ENCODE measurements at regions not wholly inside any gene's neighbourhood (a gene's known extent, or its start where the extent isn't known, plus 50 kb on each side); places are given as distances from the start of the nearest gene placed in this dataset.

DNA sequence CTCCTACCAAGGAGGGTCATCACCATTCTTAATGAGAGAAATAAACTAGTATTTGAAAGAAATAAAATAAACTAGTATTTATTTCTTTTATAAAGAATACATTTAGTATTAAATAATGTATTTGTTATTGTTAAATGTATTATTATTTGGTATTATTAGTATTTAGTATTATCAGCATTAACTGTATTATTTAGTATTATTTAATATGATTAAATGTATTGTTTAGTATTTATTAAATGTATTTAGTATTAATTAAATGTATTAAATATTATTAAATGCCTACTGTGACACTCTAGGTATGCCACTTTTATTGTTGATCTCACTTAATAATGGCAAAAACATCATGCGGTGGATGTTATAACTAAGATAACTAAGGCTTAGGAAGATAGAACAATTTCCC, 353.6 kb upstream of the MAP2 start:
- Histone ChIP-seq H3K27me3 (ENCODE audit: control insufficient read depth in 2 of 2, insufficient read depth in 2 of 2, low read length in 2 of 2) (no peaks in the 10 kb centered on the region), H3K9me3 (ENCODE audit: control insufficient read depth in 2 of 2, low read length in 2 of 2) (no peaks in the 10 kb centered on the region), H3K4me1 (ENCODE audit: control insufficient read depth in 2 of 2, insufficient read depth in 2 of 2, low read length in 2 of 2) (no peaks in the 10 kb centered on the region), H3K27ac (ENCODE audit: low read depth in 2 of 2, low read length in 2 of 2) (no peak overlapping the region), H3K36me3 (ENCODE audit: control insufficient read depth in 2 of 2, insufficient read depth in 2 of 2, low read length in 2 of 2) (no peaks in the 10 kb centered on the region), H3K9ac (ENCODE audit: low read depth in 1 of 2, low read length in 2 of 2) (no peak overlapping the region), H3K4me3 (ENCODE audit: low read length in 2 of 2) (no peak overlapping the region)

GRCh38 chr2:209073151-209073550, 350.7 kb upstream of the MAP2 start:
- Histone ChIP-seq H3K27me3 (ENCODE audit: control insufficient read depth in 2 of 2, insufficient read depth in 2 of 2, low read length in 2 of 2) (no peaks in the 10 kb centered on the region), H3K9me3 (ENCODE audit: control insufficient read depth in 2 of 2, low read length in 2 of 2) (no peaks in the 10 kb centered on the region), H3K36me3 (ENCODE audit: control insufficient read depth in 2 of 2, insufficient read depth in 2 of 2, low read length in 2 of 2) (no peaks in the 10 kb centered on the region), H3K4me1 (ENCODE audit: control insufficient read depth in 2 of 2, insufficient read depth in 2 of 2, low read length in 2 of 2) (no peaks in the 10 kb centered on the region), H3K4me3 (ENCODE audit: low read length in 2 of 2) (no peak overlapping the region), H3K9ac (ENCODE audit: low read depth in 1 of 2, low read length in 2 of 2) (no peak overlapping the region), H3K27ac (ENCODE audit: low read depth in 2 of 2, low read length in 2 of 2) (no peak overlapping the region)

DNA sequence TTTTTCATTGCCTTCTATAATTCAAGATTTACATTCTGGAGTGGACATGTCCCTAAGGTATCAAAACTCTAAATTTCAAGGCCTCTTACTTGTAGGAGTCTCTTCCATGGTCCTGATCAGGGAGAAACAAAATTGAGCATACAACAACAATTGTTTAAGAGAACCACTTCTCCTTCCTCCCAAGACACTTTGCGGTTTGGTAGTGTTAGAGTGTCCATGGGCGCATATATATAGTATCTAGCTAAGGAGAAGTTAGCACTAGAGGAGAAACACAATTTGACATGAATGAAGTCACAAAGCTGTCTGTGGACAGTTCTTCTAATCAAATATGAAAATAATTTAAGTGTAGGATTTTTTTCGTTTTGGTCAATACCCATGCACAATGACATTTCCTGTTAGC, 349.1 kb upstream of the MAP2 start:
- Histone ChIP-seq H3K9ac (ENCODE audit: low read depth in 1 of 2, low read length in 2 of 2) (no peak overlapping the region), H3K9me3 (ENCODE audit: control insufficient read depth in 2 of 2, low read length in 2 of 2) (no peaks in the 10 kb centered on the region), H3K27me3 (ENCODE audit: control insufficient read depth in 2 of 2, insufficient read depth in 2 of 2, low read length in 2 of 2) (no peaks in the 10 kb centered on the region), H3K4me1 (ENCODE audit: control insufficient read depth in 2 of 2, insufficient read depth in 2 of 2, low read length in 2 of 2) (no peaks in the 10 kb centered on the region), H3K27ac (ENCODE audit: low read depth in 2 of 2, low read length in 2 of 2) (no peak overlapping the region), H3K36me3 (ENCODE audit: control insufficient read depth in 2 of 2, insufficient read depth in 2 of 2, low read length in 2 of 2) (no peaks in the 10 kb centered on the region), H3K4me3 (ENCODE audit: low read length in 2 of 2) (no peak overlapping the region)

GRCh38 chr2:209076151-209076550, 347.7 kb upstream of the MAP2 start:
- H3K27me3 ChIP-seq (ENCODE audit: control insufficient read depth in 2 of 2, insufficient read depth in 2 of 2, low read length in 2 of 2), result no peaks in the 10 kb centered on the region
- no peaks in the 10 kb centered on the region for H3K36me3 ChIP-seq (ENCODE audit: control insufficient read depth in 2 of 2, insufficient read depth in 2 of 2, low read length in 2 of 2)
- no peak overlapping the region for H3K9ac ChIP-seq (ENCODE audit: low read depth in 1 of 2, low read length in 2 of 2)
- no peak overlapping the region for H3K4me3 ChIP-seq (ENCODE audit: low read length in 2 of 2)
- H3K27ac ChIP-seq (ENCODE audit: low read depth in 2 of 2, low read length in 2 of 2), result no peak overlapping the region
- no peaks in the 10 kb centered on the region for H3K4me1 ChIP-seq (ENCODE audit: control insufficient read depth in 2 of 2, insufficient read depth in 2 of 2, low read length in 2 of 2)
- no peaks in the 10 kb centered on the region for H3K9me3 ChIP-seq (ENCODE audit: control insufficient read depth in 2 of 2, low read length in 2 of 2)

DNA sequence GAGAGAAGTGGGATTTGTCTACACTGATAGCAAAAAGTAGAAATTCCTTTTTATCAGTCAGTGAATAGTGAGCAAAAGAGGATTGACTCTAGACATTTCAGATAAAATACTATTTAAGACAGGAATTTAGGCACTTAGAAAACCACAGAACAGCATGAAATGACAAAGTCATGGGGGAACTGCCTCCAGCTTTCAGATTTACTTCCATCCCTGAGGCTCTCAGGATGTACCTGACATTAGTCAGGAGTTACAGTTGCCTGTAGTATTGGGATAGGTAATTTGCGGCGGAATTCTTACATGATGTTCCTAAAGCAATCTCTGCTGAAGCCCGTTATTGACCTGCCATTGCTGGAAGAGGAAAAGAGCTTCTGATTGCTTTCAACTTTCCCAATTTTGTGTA, 337.1 kb upstream of the MAP2 start:
- Histone ChIP-seq H3K4me1 (ENCODE audit: control insufficient read depth in 2 of 2, insufficient read depth in 2 of 2, low read length in 2 of 2) (no peaks in the 10 kb centered on the region), H3K9ac (ENCODE audit: low read depth in 1 of 2, low read length in 2 of 2) (no peak overlapping the region), H3K27me3 (ENCODE audit: control insufficient read depth in 2 of 2, insufficient read depth in 2 of 2, low read length in 2 of 2) (no peaks in the 10 kb centered on the region), H3K4me3 (ENCODE audit: low read length in 2 of 2) (no peak overlapping the region), H3K9me3 (ENCODE audit: control insufficient read depth in 2 of 2, low read length in 2 of 2) (no peaks in the 10 kb centered on the region), H3K36me3 (ENCODE audit: control insufficient read depth in 2 of 2, insufficient read depth in 2 of 2, low read length in 2 of 2) (no peaks in the 10 kb centered on the region), H3K27ac (ENCODE audit: low read depth in 2 of 2, low read length in 2 of 2) (no peak overlapping the region)

GRCh38 chr2:209091056-209091455, 332.8 kb upstream of the MAP2 start:
- H3K36me3 ChIP-seq (ENCODE audit: control insufficient read depth in 2 of 2, insufficient read depth in 2 of 2, low read length in 2 of 2), result no peaks in the 10 kb centered on the region
- H3K9me3 ChIP-seq (ENCODE audit: control insufficient read depth in 2 of 2, low read length in 2 of 2), result no peaks in the 10 kb centered on the region
- H3K27me3 ChIP-seq (ENCODE audit: control insufficient read depth in 2 of 2, insufficient read depth in 2 of 2, low read length in 2 of 2), result no peaks in the 10 kb centered on the region
- H3K4me1 ChIP-seq (ENCODE audit: control insufficient read depth in 2 of 2, insufficient read depth in 2 of 2, low read length in 2 of 2), result no peaks in the 10 kb centered on the region
- H3K4me3 ChIP-seq (ENCODE audit: low read length in 2 of 2), result no peak overlapping the region
- H3K9ac ChIP-seq (ENCODE audit: low read depth in 1 of 2, low read length in 2 of 2), result no peak overlapping the region
- H3K27ac ChIP-seq (ENCODE audit: low read depth in 2 of 2, low read length in 2 of 2), result no peak overlapping the region

DNA sequence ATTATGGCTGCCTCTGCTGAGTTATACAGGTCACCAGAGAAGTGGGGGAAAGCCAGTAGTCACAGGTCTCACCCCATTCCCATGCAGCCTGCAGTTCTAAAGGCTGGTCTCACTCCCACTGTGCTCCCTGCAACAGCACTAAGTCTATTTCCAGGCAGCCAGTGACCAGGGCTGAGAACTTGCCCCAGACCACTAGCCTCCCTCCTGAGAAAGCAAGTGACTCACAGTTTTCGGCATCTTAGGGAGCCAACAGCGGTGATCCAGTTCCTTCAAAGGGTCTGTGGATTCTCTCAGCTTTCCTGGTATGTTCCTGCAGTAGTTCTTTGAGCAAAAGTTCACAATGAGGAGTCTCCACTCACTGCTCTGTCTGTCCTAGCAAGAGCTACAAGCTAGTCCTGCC, 329.6 kb upstream of the MAP2 start:
- H3K4me1 ChIP-seq (ENCODE audit: control insufficient read depth in 2 of 2, insufficient read depth in 2 of 2, low read length in 2 of 2), result no peaks in the 10 kb centered on the region
- no peak overlapping the region for H3K4me3 ChIP-seq (ENCODE audit: low read length in 2 of 2)
- H3K27ac ChIP-seq (ENCODE audit: low read depth in 2 of 2, low read length in 2 of 2), result no peak overlapping the region
- no peaks in the 10 kb centered on the region for H3K27me3 ChIP-seq (ENCODE audit: control insufficient read depth in 2 of 2, insufficient read depth in 2 of 2, low read length in 2 of 2)
- H3K9me3 ChIP-seq (ENCODE audit: control insufficient read depth in 2 of 2, low read length in 2 of 2), result no peaks in the 10 kb centered on the region
- H3K9ac ChIP-seq (ENCODE audit: low read depth in 1 of 2, low read length in 2 of 2), result no peak overlapping the region
- no peaks in the 10 kb centered on the region for H3K36me3 ChIP-seq (ENCODE audit: control insufficient read depth in 2 of 2, insufficient read depth in 2 of 2, low read length in 2 of 2)

GRCh38 chr2:209095432-209095831, 328.4 kb upstream of the MAP2 start:
- Histone ChIP-seq H3K9ac (ENCODE audit: low read depth in 1 of 2, low read length in 2 of 2) (no peak overlapping the region), H3K4me1 (ENCODE audit: control insufficient read depth in 2 of 2, insufficient read depth in 2 of 2, low read length in 2 of 2) (no peaks in the 10 kb centered on the region), H3K4me3 (ENCODE audit: low read length in 2 of 2) (no peak overlapping the region), H3K27ac (ENCODE audit: low read depth in 2 of 2, low read length in 2 of 2) (no peak overlapping the region), H3K27me3 (ENCODE audit: control insufficient read depth in 2 of 2, insufficient read depth in 2 of 2, low read length in 2 of 2) (no peaks in the 10 kb centered on the region), H3K36me3 (ENCODE audit: control insufficient read depth in 2 of 2, insufficient read depth in 2 of 2, low read length in 2 of 2) (no peaks in the 10 kb centered on the region), H3K9me3 (ENCODE audit: control insufficient read depth in 2 of 2, low read length in 2 of 2) (no peaks in the 10 kb centered on the region)

DNA sequence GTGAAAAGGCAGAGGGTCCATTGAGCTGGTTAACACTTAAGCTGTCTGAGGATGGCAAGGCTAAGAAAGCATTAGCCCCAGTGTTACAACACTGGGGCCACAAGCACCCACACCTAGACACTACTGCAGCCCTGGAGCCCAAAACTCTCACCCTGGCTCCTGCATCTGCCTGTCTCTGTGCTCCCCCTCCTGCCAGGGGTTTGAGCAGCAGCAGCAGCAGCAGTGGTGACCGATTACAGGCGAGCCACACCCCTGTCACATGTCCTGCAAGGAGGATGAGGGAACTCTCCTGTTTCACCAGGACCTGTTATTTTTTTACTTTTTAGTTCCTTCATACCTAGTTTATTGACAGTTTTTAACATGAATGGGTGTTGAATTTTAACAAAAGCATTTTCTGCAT, 326.7 kb upstream of the MAP2 start:
- H3K4me1 ChIP-seq (ENCODE audit: control insufficient read depth in 2 of 2, insufficient read depth in 2 of 2, low read length in 2 of 2), result no peaks in the 10 kb centered on the region

GRCh38 chr2:209102319-209102718, 321.5 kb upstream of the MAP2 start:
- H3K4me1 ChIP-seq (ENCODE audit: control insufficient read depth in 2 of 2, insufficient read depth in 2 of 2, low read length in 2 of 2), result no peaks in the 10 kb centered on the region
- H3K27ac ChIP-seq (ENCODE audit: low read depth in 2 of 2, low read length in 2 of 2), result no peak overlapping the region
- no peaks in the 10 kb centered on the region for H3K9me3 ChIP-seq (ENCODE audit: control insufficient read depth in 2 of 2, low read length in 2 of 2)
- H3K4me3 ChIP-seq (ENCODE audit: low read length in 2 of 2), result no peak overlapping the region
- H3K9ac ChIP-seq (ENCODE audit: low read depth in 1 of 2, low read length in 2 of 2), result no peak overlapping the region
- H3K36me3 ChIP-seq (ENCODE audit: control insufficient read depth in 2 of 2, insufficient read depth in 2 of 2, low read length in 2 of 2), result no peaks in the 10 kb centered on the region
- no peaks in the 10 kb centered on the region for H3K27me3 ChIP-seq (ENCODE audit: control insufficient read depth in 2 of 2, insufficient read depth in 2 of 2, low read length in 2 of 2)

More for the DNA sequence above, 326.7 kb upstream of the MAP2 start:
- no peaks in the 10 kb centered on the region for H3K36me3 ChIP-seq (ENCODE audit: control insufficient read depth in 2 of 2, insufficient read depth in 2 of 2, low read length in 2 of 2)
- no peaks in the 10 kb centered on the region for H3K27me3 ChIP-seq (ENCODE audit: control insufficient read depth in 2 of 2, insufficient read depth in 2 of 2, low read length in 2 of 2)
- H3K9me3 ChIP-seq (ENCODE audit: control insufficient read depth in 2 of 2, low read length in 2 of 2), result no peaks in the 10 kb centered on the region
- no peak overlapping the region for H3K4me3 ChIP-seq (ENCODE audit: low read length in 2 of 2)
- no peak overlapping the region for H3K27ac ChIP-seq (ENCODE audit: low read depth in 2 of 2, low read length in 2 of 2)
- no peak overlapping the region for H3K9ac ChIP-seq (ENCODE audit: low read depth in 1 of 2, low read length in 2 of 2)

DNA sequence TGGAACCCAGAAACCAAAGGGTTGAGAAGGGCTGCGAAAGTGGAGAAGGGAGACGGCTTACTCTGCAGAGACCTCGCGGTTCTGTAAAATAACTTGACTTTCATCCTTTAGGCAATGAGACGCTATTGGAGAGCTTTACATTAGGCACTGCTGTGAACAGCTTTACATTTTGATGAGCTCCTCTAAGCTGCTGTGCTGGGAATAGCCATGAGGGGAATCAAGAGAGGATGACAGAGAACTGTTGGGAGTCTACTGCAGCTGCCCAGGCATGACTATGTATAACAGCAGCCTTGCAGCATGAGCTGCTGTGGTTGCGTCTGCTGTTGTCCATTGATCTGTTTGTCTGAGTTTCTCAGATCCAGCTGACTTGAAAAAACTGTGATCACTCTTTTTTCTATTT, 310.8 kb upstream of the MAP2 start:
- no peaks in the 10 kb centered on the region for H3K9me3 ChIP-seq (ENCODE audit: control insufficient read depth in 2 of 2, low read length in 2 of 2)
- no peak overlapping the region for H3K9ac ChIP-seq (ENCODE audit: low read depth in 1 of 2, low read length in 2 of 2)
- no peaks in the 10 kb centered on the region for H3K4me1 ChIP-seq (ENCODE audit: control insufficient read depth in 2 of 2, insufficient read depth in 2 of 2, low read length in 2 of 2)
- H3K4me3 ChIP-seq (ENCODE audit: low read length in 2 of 2), result no peak overlapping the region
- H3K36me3 ChIP-seq (ENCODE audit: control insufficient read depth in 2 of 2, insufficient read depth in 2 of 2, low read length in 2 of 2), result no peaks in the 10 kb centered on the region
- H3K27ac ChIP-seq (ENCODE audit: low read depth in 2 of 2, low read length in 2 of 2), result no peak overlapping the region
- H3K27me3 ChIP-seq (ENCODE audit: control insufficient read depth in 2 of 2, insufficient read depth in 2 of 2, low read length in 2 of 2), result no peaks in the 10 kb centered on the region

Measured in mucosa of rectum (tissue), 2 donors.